H4 (cell line): ENCODE measurements at regions not wholly inside any gene's neighbourhood (a gene's known extent, or its start where the extent isn't known, plus 50 kb on each side); places are given as distances from the start of the nearest gene placed in this dataset.
A peak's percentile ranks its signal among the peaks of the same experiment; 100 is the strongest.
"Not testable (repeated sequence)": the region's sequence is repeated elsewhere in the genome, so short reads cannot be mapped to it uniquely, and the experiment has no call there.

ENCODE experiments used
- DNase-seq: peaks from one replicate; pipeline ENCODE4 v3.0.0-alpha.2; 2015; ENCODE audit warnings: low spot score

- not testable (repeated sequence) for DNase-seq
These were observed 98.2 kb upstream of the TCF21 start for GRCh38 chr6:133790756-133791155.

- not testable (repeated sequence) for DNase-seq
These were observed 93.9 kb upstream of the TCF21 start for GRCh38 chr6:133795051-133795450.

GRCh38 chr6:133796235-133796634 is 92.7 kb upstream of the TCF21 start:
- no peak for DNase-seq

GRCh38 chr6:133799043-133799442 is 89.9 kb upstream of the TCF21 start:
- no peak for DNase-seq

- no peak for DNase-seq
These were observed 86.1 kb upstream of the TCF21 start for GRCh38 chr6:133802861-133803260.

- DNase-seq, result peak; percentile 4
These were observed 84.6 kb upstream of the TCF21 start for GRCh38 chr6:133804265-133804664.

DNA sequence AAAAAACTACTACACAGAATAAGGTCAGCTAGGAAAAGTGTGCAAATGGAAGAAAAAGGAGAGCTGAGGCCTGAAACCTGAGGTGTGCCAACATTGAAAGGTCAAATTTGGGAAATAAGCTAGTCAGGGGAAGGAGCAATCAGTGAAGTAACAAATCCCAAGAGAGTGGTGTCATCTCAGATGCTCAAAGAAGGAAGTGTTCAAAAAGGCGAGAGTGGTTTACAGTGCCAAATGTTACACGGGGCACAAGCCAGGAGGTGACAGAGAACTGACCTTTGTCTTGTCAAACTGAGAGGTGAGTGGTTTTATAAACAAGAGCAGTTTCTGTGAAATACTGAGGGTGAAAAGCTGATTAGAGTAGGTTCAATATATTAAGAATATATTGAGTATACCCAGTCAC is 83.0 kb upstream of the TCF21 start:
- no peak for DNase-seq

- no peak for DNase-seq
These were observed 82.4 kb upstream of the TCF21 start for GRCh38 chr6:133806382-133807140.

DNA sequence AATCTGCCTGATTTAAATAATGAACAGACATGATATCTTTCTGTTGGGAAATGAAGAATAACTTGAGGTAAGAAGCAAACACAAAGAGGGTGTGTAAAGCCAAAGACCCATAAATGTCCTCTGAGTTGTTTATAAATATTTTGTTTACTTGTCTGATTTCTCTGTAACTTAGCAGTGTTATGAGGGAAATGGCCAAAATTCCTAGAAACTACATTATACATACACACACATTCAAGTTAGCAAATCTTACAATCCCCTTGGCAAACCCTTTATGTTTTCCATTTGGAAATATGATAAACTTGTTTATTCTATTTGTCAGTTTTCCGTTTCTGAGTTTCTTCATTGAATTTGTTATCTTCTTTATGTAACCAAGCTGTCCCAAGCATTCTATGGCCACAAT is 81.4 kb upstream of the TCF21 start:
- DNase-seq, result no peak

- no peak for DNase-seq
These were observed 79.5 kb upstream of the TCF21 start for GRCh38 chr6:133809406-133809805.

DNA sequence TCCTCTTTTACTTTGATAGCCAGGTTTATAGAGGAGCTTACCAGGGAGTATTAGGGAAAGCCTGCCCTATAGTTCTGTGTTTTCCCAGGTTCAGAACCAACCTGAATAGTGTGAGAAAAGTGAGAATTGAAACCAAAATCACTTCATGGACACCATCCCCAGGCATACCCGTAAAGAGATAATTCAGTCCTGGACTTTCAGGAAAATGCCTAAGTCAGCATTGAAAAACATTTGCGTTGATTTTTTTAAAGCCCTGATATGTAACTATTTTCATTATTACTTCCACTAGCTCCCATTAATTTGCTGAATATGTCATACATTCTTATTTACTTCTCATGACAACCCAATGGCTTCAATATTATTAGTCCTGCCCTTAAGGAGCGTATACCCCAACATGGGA is 77.4 kb upstream of the TCF21 start:
- DNase-seq, result no peak

DNA sequence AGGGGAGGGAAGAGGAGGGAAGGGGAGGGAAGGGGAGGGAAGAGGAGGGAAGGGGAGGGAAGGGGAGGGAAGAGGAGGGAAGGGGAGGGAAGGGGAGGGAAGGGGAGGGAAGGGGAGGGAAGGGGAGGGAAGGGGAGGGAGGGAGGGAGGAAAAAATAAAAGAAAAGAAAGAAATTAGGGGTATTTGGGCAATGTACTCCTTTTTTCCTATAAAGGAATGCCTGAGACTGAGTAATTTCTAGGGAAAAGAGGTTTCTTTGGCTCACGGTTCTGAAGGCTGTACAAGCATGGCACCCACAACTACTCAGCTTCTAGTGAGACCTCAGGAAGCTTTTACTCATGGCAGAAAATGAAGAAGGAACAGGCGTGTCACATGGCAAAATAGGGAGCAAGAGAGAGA is 76.5 kb upstream of the TCF21 start:
- not testable (repeated sequence) for DNase-seq

DNA sequence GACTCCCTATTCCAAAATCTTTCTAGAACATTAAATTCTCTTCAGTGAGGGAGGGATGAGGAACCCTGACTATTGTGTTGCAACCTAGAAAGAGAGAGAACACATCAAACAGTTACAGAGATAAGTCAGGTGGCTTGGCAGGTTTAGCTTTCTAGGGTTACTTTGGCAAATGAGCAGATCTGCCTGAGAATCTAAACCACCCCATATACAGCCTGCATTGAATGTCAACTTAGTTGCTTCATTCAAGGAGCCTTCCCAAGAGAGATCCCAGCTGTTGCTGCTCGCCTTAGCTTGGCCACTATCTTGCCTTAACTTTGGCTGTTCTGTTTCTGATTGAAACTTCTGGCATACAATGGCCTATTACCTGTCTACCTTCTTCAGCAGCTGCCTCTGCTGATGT is 74.7 kb upstream of the TCF21 start:
- no peak for DNase-seq

DNA sequence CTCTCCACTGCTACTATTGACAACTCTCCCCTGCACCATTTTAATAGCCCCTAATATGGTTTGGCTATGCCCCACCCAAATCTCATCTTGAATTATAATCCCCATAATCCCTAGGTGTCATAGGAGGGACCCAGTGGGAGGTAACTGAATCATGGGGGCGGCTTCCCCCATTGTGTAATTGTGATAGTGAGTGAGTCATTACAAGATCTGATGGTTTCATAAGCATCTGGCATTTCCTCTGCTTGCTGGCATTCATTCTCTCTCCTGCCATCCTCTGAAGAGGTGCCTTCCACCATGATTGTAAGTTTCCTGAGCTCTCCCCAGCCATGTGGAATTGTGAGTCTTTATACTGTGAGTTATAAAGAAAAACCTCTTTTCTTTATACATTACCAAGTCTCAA is 74.1 kb upstream of the TCF21 start:
- DNase-seq, result peak; percentile 9

- DNase-seq, result no peak
These were observed 73.6 kb upstream of the TCF21 start for GRCh38 chr6:133815313-133815712.

- no peak for DNase-seq
These were observed 72.7 kb upstream of the TCF21 start for GRCh38 chr6:133816171-133816570.

GRCh38 chr6:133817460-133818047 is 71.4 kb upstream of the TCF21 start:
- no peak for DNase-seq

GRCh38 chr6:133818320-133818719 is 70.6 kb upstream of the TCF21 start:
- no peak for DNase-seq

DNA sequence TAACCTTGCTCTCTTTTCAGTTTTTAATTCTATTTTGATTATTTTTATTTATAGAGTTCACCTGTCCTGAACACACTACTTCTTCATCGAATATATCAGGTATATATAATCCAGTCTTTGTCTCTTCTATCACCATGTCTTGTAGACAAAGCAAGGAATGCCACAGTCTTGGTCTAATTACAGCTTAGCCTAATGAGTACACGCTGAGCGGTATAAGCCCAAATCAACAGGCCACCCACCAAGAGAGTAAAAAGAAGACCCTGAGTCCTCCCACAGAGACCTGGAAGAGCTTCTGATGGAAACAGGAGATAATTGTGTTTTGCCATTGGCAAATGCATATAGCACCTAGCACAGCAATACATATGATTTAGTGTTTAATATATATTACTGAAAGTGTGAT is 68.7 kb upstream of the TCF21 start:
- no peak for DNase-seq

DNA sequence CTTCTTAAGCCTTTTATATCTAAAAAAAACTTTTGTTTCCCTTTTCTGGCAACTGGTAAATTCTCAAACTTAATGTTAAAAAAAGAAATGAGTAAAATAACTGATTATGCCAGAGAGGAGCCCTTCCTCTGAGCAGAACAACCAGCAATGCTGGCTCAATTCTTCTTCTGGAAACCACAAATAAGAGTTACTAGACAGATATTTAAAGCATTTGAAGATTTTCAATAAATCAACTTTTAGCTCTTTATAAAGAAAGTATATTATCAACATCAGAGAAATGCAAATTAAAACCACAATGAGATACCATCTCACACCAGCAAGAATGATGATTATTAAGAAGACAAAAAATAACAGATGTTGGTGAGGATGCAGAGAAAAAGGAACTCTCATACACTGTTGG is 61.1 kb upstream of the TCF21 start:
- DNase-seq, result no peak

GRCh38 chr6:133833949-133834359 is 55.0 kb upstream of the TCF21 start:
- no peak for DNase-seq

GRCh38 chr6:133834472-133835170 is 54.3 kb upstream of the TCF21 start:
- no peak for DNase-seq

GRCh38 chr6:133835901-133836300 is 53.0 kb upstream of the TCF21 start:
- DNase-seq, result no peak
